ENCODE measurements at regions not wholly inside any gene's neighbourhood (a gene's known extent, or its start where the extent isn't known, plus 50 kb on each side); places are given as distances from the start of the nearest gene placed in this dataset.

DNA sequence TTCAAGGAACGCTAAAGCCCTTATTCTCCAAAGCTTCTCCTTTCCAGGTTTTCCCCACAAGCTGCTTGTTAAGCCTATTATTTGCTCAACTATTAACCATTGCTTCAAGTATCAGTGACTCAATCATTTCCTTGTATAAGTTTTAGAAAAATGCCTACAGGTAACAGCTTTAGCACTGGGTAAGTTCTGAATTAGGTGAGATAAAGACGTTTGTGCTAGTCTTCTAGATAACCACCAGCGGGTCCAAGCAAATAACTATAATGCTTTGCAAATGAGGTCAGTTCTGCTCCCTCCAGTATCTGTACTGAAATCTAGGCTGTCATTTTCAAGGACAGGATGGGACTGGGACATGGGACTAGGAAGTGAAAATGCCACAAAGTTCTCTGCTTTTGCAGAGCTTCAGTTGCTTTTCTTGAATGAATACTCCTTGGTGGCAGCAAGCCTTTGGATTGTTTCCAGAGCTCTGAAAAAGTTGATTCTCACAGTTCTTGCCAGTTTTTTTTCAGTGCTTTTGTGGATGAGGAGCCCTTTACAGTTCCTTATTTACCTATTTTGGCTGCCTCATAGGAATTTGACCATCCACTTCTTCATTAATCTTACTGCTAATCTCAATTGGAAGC is 1487.7 kb downstream of the EFNB2 start:
- Histone ChIP-seq H2AFZ (replicated peaks; ENCODE audit: low read length, poor library complexity) (no peak overlapping the region), H3K36me3 (ENCODE audit: control insufficient read depth, insufficient read depth, low read length) (no peaks in the 10 kb centered on the region), H3K18ac (ENCODE audit: low read depth, low read length) (no peak overlapping the region), H3K4me2 (ENCODE audit: low read depth, low read length) (no peak overlapping the region), H2AK5ac (ENCODE audit: low read depth, low read length) (no peak overlapping the region), H2BK15ac (ENCODE audit: low read depth, low read length) (no peak overlapping the region), H3K27me3 (ENCODE audit: control insufficient read depth, insufficient read depth, low read length) (no peaks in the 10 kb centered on the region), H4K8ac (ENCODE audit: low read depth in 2 of 2, low read length in 2 of 2) (no peak overlapping the region), H3K23ac (ENCODE audit: low read depth, low read length) (no peak overlapping the region), H3K27ac (ENCODE audit: insufficient read depth, low read length) (no peak overlapping the region), H2AK9ac (replicated peaks; ENCODE audit: low read depth, low read length, poor library complexity) (no peak overlapping the region), H4K20me1 (ENCODE audit: insufficient read depth, low read length) (no peaks in the 10 kb centered on the region), H3K56ac (ENCODE audit: extremely low read depth, insufficient read depth, low read length) (no peak overlapping the region), H3K4me1 (ENCODE audit: control insufficient read depth, insufficient read depth, low read length) (no peaks in the 10 kb centered on the region), H3K4me3 (ENCODE audit: insufficient read depth, low read depth, low read length) (no peak overlapping the region), H2BK5ac (ENCODE audit: low read depth, low read length, poor library complexity, severe bottlenecking) (no peak overlapping the region), H4K91ac (ENCODE audit: insufficient read depth, low read depth, low read length) (no peak overlapping the region), H3K9ac (ENCODE audit: low read depth, low read length) (no peak overlapping the region), H2BK20ac (ENCODE audit: low read depth, low read length) (no peak overlapping the region), H3K9me3 (ENCODE audit: control insufficient read depth, insufficient read depth, low read length) (peaks cover 1% of the 10 kb centered on the region; the same call in 1 of the 2 replicates), H3K79me1 (ENCODE audit: low read depth in 1 of 2, low read length in 2 of 2) (no peaks in the 10 kb centered on the region), H3K9me1 (ENCODE audit: insufficient read depth, low read length) (no peaks in the 10 kb centered on the region), H3K14ac (replicated peaks; ENCODE audit: low read depth, low read length) (no peak overlapping the region), H3K4ac (ENCODE audit: low read depth, low read length) (no peak overlapping the region), H2BK120ac (ENCODE audit: low read depth, low read length) (no peak overlapping the region), H4K5ac (ENCODE audit: low read depth, low read length) (no peak overlapping the region)
- intact Hi-C loops (cut with micrococcal nuclease) (no loop called here), in situ Hi-C loops (cut with MboI; ENCODE audit: low sequenced_read_pairs) (no loop called here), dilution Hi-C loops (cut with HindIII; ENCODE audit: low sequenced_read_pairs, unreplicated experiment) (no loop called here)
- DNase-seq: no peak
- ChIA-PET CTCF (no interaction called here), POLR2A (ENCODE audit: unreplicated experiment) (no interaction called here)
- BruUV-seq (replicated peaks): no TSS peak
- WGBS, 2 experiments (ENCODE audit: extremely low coverage in 2 of 2, insufficient read length in 1 of 2): no CpG with 5 or more reads among the region's 3 CpGs
- TF ChIP-seq CEBPB (IDR thresholded peaks at IDR 0.05; ENCODE audit: low read depth, low read length) (no peak), POLR2A (IDR thresholded peaks at IDR 0.05; ENCODE audit: low read depth, low read length) (no peak), CHD1 (IDR thresholded peaks at IDR 0.05; ENCODE audit: low read depth, low read length) (no peak), MXI1 (IDR thresholded peaks at IDR 0.05; ENCODE audit: borderline replicate concordance, low read depth, low read length) (no peak), MAFK (IDR thresholded peaks at IDR 0.05; ENCODE audit: low read depth, low read length) (no peak)
- no peak for ATAC-seq (ENCODE audit: low read depth)

Measured in IMR-90 (cell line).